Liver (tissue), 3 donors: ENCODE measurements at regions not wholly inside any gene's neighbourhood (a gene's known extent, or its start where the extent isn't known, plus 50 kb on each side); places are given as distances from the start of the nearest gene placed in this dataset.

Source experiments
- CTCF ChIP-seq: fragments of 150-350 bp; IDR thresholded peaks from 2 replicates; pipeline ENCODE4 v1.5.1; 2017; ENCODE audit warnings: improper control_type of control experiment, low read depth, low read length; ENCODE audit not compliant: missing input control
- HNF4G ChIP-seq: IDR thresholded peaks from 2 replicates; pipeline ENCODE4 v1.6.1; 2016; ENCODE audit warnings: antibody characterized with exemption
- JUND ChIP-seq, 2 donors: IDR thresholded peaks; 2 replicates each; pipeline ENCODE4 v1.6.1; 2016; ENCODE audit warnings: antibody characterized with exemption in 2 of 2
- NR2F2 ChIP-seq: IDR thresholded peaks from 2 replicates; pipeline ENCODE4 v1.6.1; 2016; ENCODE audit warnings: antibody characterized with exemption
- donor health status: healthy.
- donor health status: healthy.

- TF ChIP-seq CTCF (no peak), NR2F2 (no peak), HNF4G (no peak), JUND (IDR thresholded peaks at IDR 0.05) (no peak)
Observed at GRCh38 chr15:38042211-38042610, 107.8 kb downstream of the TMCO5A start.
